DND-41 (cell line): ENCODE measurements at regions not wholly inside any gene's neighbourhood (a gene's known extent, or its start where the extent isn't known, plus 50 kb on each side); places are given as distances from the start of the nearest gene placed in this dataset.

Source experiments
- ATAC-seq: fragments of 200-7000 bp; cut with Tn5 transposase; 3 replicates; pipeline ENCODE4 v1.9.1; 2021; ENCODE audit warnings: low read depth; ENCODE audit not compliant: insufficient read depth
- DNase-seq: peaks from one replicate; pipeline ENCODE4 v3.0.0-alpha.2; 2020
- H2AFZ ChIP-seq: 2 replicates; pipeline ENCODE4 v1.6.0; 2012; ENCODE audit warnings: low read depth, low read length
- H3K27ac ChIP-seq: 2 replicates; pipeline ENCODE4 v1.5.1; 2012; ENCODE audit warnings: low read length, inconsistent platforms
- H3K27me3 ChIP-seq: fragments of 200-600 bp; sonication (generic); 2 replicates; pipeline ENCODE4 v1.6.0; 2012; ENCODE audit warnings: low read length, mild to moderate bottlenecking, inconsistent platforms; ENCODE audit not compliant: insufficient read depth, poor library complexity
- H3K36me3 ChIP-seq: 2 replicates; pipeline ENCODE4 v1.5.1; 2012; ENCODE audit warnings: low read length, inconsistent platforms; ENCODE audit not compliant: insufficient read depth
- H3K4me1 ChIP-seq: 2 replicates; pipeline ENCODE4 v1.5.1; 2012; ENCODE audit warnings: mild to moderate bottlenecking, low read length; ENCODE audit not compliant: insufficient read depth
- H3K4me2 ChIP-seq: 2 replicates; pipeline ENCODE4 v1.6.0; 2012; ENCODE audit warnings: mild to moderate bottlenecking, moderate library complexity, low read length, inconsistent platforms; ENCODE audit not compliant: insufficient read depth
- H3K4me3 ChIP-seq, 2 experiments: fragments of 200-600 bp in 1 of 2; shearing (Covaris generic) in 1 of 2; 2 replicates each; pipeline ENCODE4 v1.5.1; 2012 to 2016; ENCODE audit warnings: inconsistent platforms in 2 of 2, low read length in 2 of 2, mild to moderate bottlenecking in 2 of 2, low read depth in 1 of 2, moderate library complexity in 1 of 2
- H3K79me2 ChIP-seq: 2 replicates; pipeline ENCODE4 v1.6.0; 2012; ENCODE audit warnings: low read length, inconsistent platforms; ENCODE audit not compliant: insufficient read depth
- H3K9ac ChIP-seq: 2 replicates; pipeline ENCODE4 v1.6.0; 2012; ENCODE audit warnings: low read depth, mild to moderate bottlenecking, inconsistent platforms, low read length, moderate library complexity
- H3K9me3 ChIP-seq: 2 replicates; pipeline ENCODE4 v1.5.1; 2012; ENCODE audit warnings: low read length, moderate library complexity, mild to moderate bottlenecking, inconsistent platforms; ENCODE audit not compliant: insufficient read depth, severe bottlenecking
- H4K20me1 ChIP-seq: 2 replicates; pipeline ENCODE4 v1.6.0; 2012; ENCODE audit warnings: low read length; ENCODE audit not compliant: insufficient read depth
- EZH2 ChIP-seq: IDR thresholded peaks from 3 replicates; pipeline ENCODE4 v1.6.1; 2012; ENCODE audit warnings: borderline replicate concordance, low read depth, mild to moderate bottlenecking, moderate library complexity, low read length, inconsistent platforms; ENCODE audit not compliant: severe bottlenecking
- TF ChIP-seq, protein P1 (sequence below): IDR thresholded peaks from 2 replicates; pipeline ENCODE4 v1.5.1; 2012; ENCODE audit warnings: borderline replicate concordance, low read length, moderate library complexity, mild to moderate bottlenecking; ENCODE audit not compliant: poor library complexity, severe bottlenecking; ENCODE audit errors: extremely low read depth

DNA sequence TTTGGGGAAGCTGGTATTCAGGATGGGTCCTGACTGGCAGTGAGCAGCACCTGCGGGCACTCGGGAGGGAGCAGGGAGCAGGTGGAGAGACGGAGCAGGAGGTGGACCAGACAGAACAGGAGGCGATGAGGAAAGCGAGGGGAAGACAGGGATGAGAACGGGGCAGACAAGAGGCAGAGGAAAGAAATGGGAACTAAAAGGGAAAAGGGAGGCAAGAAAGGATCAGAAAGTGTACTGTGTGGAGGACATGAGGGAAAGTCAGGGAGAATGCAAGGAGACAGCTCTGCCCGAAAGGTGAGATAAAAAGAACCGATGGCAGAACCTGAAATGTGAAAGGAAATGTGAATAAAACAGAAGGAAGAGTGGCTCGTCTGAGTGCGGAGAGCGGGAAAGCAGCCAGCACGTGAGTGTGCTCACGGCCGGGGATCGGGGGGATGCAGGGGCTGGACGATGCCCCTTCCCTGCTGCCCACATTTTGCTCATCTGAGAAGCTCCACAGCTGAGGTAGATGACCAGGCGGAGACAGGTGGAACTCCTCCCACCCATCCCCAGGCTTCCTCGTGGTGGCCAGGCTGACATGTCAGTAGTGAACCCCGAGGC, 494.4 kb upstream of the B3GAT1 start:
- no peaks in the 10 kb centered on the region for H3K79me2 ChIP-seq
- TF ChIP-seq, protein P1, sequence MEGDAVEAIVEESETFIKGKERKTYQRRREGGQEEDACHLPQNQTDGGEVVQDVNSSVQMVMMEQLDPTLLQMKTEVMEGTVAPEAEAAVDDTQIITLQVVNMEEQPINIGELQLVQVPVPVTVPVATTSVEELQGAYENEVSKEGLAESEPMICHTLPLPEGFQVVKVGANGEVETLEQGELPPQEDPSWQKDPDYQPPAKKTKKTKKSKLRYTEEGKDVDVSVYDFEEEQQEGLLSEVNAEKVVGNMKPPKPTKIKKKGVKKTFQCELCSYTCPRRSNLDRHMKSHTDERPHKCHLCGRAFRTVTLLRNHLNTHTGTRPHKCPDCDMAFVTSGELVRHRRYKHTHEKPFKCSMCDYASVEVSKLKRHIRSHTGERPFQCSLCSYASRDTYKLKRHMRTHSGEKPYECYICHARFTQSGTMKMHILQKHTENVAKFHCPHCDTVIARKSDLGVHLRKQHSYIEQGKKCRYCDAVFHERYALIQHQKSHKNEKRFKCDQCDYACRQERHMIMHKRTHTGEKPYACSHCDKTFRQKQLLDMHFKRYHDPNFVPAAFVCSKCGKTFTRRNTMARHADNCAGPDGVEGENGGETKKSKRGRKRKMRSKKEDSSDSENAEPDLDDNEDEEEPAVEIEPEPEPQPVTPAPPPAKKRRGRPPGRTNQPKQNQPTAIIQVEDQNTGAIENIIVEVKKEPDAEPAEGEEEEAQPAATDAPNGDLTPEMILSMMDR = no peak
- no peak for TF ChIP-seq EZH2
- H3K36me3 ChIP-seq = no peaks in the 10 kb centered on the region
- no peak overlapping the region for H3K27ac ChIP-seq
- H3K4me3 ChIP-seq = no peak overlapping the region
- H2AFZ ChIP-seq = no peak overlapping the region
- no peak overlapping the region for H3K9ac ChIP-seq
- ATAC-seq = no peak
- peaks cover 6% of the 10 kb centered on the region; the same call in 1 of the 2 replicates for H3K4me1 ChIP-seq
- peaks cover 5% of the 10 kb centered on the region for H3K27me3 ChIP-seq
- H3K4me2 ChIP-seq = no peak overlapping the region
- no peaks in the 10 kb centered on the region for H4K20me1 ChIP-seq
- no peak for DNase-seq
- no peaks in the 10 kb centered on the region for H3K9me3 ChIP-seq

DNA sequence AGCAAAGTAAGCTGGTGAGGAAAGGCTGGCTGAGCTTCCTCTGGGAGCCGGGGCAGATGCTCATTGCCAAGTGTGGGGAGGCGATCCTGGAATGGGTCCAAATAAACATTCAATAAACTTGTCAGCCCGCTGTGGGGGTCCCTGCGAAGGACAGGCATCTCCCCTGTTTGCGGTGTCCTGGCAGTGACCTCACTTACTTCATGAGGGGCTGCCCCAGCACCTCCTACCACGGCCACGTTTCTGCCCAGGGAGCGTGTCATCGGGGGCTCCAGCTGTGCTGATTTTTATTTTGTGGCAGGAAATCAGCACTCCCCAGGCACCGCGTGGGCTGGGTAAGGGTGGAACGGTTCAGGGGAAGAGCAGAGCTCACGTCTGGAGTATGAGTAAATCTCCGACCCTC, 493.9 kb upstream of the B3GAT1 start:
- no peak overlapping the region for H3K27ac ChIP-seq
- H4K20me1 ChIP-seq = no peaks in the 10 kb centered on the region
- H2AFZ ChIP-seq = no peak overlapping the region
- H3K4me1 ChIP-seq = peaks cover 6% of the 10 kb centered on the region; the same call in 1 of the 2 replicates
- no peak overlapping the region for H3K9ac ChIP-seq
- TF ChIP-seq, protein P1 = no peak
- no peak for TF ChIP-seq EZH2
- H3K4me3 ChIP-seq = no peak overlapping the region
- ATAC-seq (0 out of 3 replicates have a peak, but pooled peaks have one; percentile 37), DNase-seq (no peak)
- no peaks in the 10 kb centered on the region for H3K79me2 ChIP-seq
- no peaks in the 10 kb centered on the region for H3K9me3 ChIP-seq
- no peaks in the 10 kb centered on the region for H3K36me3 ChIP-seq
- H3K4me2 ChIP-seq = no peak overlapping the region
- peaks cover 5% of the 10 kb centered on the region for H3K27me3 ChIP-seq

DNA sequence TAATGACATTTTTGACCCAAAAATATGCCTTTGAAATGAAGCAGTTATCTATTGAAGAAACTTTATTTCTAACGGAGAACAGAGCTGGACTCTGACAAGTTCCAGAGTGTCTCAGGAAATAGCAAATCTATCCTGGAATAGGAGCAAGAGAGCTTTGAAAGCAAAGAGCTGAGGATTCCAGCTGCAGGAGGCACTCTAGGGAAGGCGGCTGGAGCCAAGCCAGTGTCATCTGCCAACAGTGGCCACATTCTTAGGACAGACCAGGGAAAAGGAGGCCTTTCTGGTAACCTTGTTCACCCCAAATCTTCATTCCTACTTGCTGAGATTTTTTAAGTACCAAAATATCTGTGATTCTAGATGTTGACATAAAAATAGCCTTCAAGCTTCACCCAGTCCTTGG, 493.5 kb upstream of the B3GAT1 start:
- Histone ChIP-seq H3K9me3 (no peaks in the 10 kb centered on the region), H3K27ac (no peak overlapping the region), H3K4me2 (no peak overlapping the region), H3K36me3 (no peaks in the 10 kb centered on the region), H3K9ac (no peak overlapping the region), H3K4me1 (peaks cover 6% of the 10 kb centered on the region; the same call in 1 of the 2 replicates), H3K4me3 (no peak overlapping the region), H3K27me3 (peaks cover 5% of the 10 kb centered on the region), H4K20me1 (no peaks in the 10 kb centered on the region), H2AFZ (no peak overlapping the region), H3K79me2 (no peaks in the 10 kb centered on the region)
- TF ChIP-seq EZH2 = no peak
- TF ChIP-seq, protein P1 = no peak
- ATAC-seq (no peak), DNase-seq (no peak)
